Liver (tissue), 3 donors: ENCODE measurements at regions not wholly inside any gene's neighbourhood (a gene's known extent, or its start where the extent isn't known, plus 50 kb on each side); places are given as distances from the start of the nearest gene placed in this dataset.

ENCODE experiments used
- JUND ChIP-seq, 2 donors: IDR thresholded peaks; 2 replicates each; pipeline ENCODE4 v1.6.1; 2016; ENCODE audit warnings: antibody characterized with exemption in 2 of 2
- TAF1 ChIP-seq: conservative IDR thresholded peaks from 2 replicates; pipeline ENCODE4 v1.6.1; 2016; ENCODE audit warnings: antibody characterized with exemption, mild to moderate bottlenecking
- TF ChIP-seq, protein P1 (sequence below): fragments of 150-350 bp; IDR thresholded peaks from 2 replicates; pipeline ENCODE4 v1.5.1; 2017; ENCODE audit warnings: improper control_type of control experiment, low read depth, low read length; ENCODE audit not compliant: missing input control
- donor health status: healthy.
- donor health status: healthy.

DNA sequence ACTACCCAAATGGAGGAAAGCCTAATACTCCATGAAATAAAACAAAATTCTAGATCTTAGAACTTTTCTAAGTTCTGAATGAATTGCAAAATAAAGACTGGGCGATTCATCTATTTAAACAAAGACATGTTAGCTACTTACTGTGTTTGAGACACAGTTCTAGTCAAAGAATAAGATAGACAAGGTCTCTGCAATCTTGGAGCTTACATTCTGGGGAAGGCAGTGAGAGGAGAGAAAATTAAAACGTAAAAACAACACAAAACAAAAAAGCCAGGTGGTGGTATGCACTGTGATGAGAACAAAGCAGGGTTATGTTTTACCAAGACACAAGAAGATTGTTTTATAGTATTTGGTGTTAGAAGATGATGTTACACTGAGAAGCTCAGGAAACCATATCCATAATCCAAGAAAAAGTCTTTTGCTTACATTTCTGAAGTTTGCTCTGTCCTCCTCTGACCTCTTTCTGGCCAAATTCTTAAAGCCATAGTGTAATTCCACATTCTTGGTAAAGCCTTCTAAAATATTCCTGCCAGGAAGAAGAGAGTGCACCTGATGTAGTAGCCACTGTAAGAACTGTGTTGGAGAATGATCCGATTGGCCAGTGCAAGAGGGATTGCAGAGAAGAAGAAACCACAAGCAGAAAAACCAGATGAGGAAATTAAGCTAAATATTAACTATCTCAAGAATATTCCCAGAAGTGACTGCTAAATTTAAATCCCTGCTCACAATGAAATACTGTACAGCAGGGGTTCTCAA, 218.4 kb downstream of the PCSK1 start:
- TF ChIP-seq TAF1 (peak; percentile 99), JUND (IDR thresholded peaks at IDR 0.05) (peak; percentile 28 to 72)
- TF ChIP-seq, protein P1, sequence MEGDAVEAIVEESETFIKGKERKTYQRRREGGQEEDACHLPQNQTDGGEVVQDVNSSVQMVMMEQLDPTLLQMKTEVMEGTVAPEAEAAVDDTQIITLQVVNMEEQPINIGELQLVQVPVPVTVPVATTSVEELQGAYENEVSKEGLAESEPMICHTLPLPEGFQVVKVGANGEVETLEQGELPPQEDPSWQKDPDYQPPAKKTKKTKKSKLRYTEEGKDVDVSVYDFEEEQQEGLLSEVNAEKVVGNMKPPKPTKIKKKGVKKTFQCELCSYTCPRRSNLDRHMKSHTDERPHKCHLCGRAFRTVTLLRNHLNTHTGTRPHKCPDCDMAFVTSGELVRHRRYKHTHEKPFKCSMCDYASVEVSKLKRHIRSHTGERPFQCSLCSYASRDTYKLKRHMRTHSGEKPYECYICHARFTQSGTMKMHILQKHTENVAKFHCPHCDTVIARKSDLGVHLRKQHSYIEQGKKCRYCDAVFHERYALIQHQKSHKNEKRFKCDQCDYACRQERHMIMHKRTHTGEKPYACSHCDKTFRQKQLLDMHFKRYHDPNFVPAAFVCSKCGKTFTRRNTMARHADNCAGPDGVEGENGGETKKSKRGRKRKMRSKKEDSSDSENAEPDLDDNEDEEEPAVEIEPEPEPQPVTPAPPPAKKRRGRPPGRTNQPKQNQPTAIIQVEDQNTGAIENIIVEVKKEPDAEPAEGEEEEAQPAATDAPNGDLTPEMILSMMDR: no peak
